ENCODE measurements at regions not wholly inside any gene's neighbourhood (a gene's known extent, or its start where the extent isn't known, plus 50 kb on each side); places are given as distances from the start of the nearest gene placed in this dataset.

GRCh38 chr2:19282305-19282704 lies 76.1 kb downstream of the OSR1 start:
- no peak for TF ChIP-seq CTCF (IDR thresholded peaks at IDR 0.05)
- TF ChIP-seq POLR2A (IDR thresholded peaks at IDR 0.05): no peak

Measured in esophagus squamous epithelium (tissue), 4 donors.